IMR-90 (cell line): ENCODE measurements at regions not wholly inside any gene's neighbourhood (a gene's known extent, or its start where the extent isn't known, plus 50 kb on each side); places are given as distances from the start of the nearest gene placed in this dataset.

ENCODE experiments used
- ATAC-seq: fragments of 200-7000 bp; cut with Tn5 transposase; 2 replicates; pipeline ENCODE4 v1.9.1; 2020; ENCODE audit warnings: low read depth, mild to moderate bottlenecking, moderate library complexity
- BruUV-seq: library from RNA; stranded (reverse); fragments of 400-500 nt; replicated peaks from 2 replicates; lab custom pipeline; 2021; lab: Mats Ljungman, UMichigan
- CTCF ChIA-PET: fragments of 300-600 bp; formaldehyde crosslinking; extraction: SDS; loops from one replicate; lab custom pipeline; 2021; ENCODE audit warnings: antibody characterized with exemption; lab: Yijun Ruan, JAX
- POLR2A ChIA-PET: fragments of 300-600 bp; sonication (Branson Sonifier 250); formaldehyde crosslinking; loops from one replicate; lab custom pipeline; 2022; ENCODE audit warnings: antibody characterized with exemption; ENCODE audit not compliant: unreplicated experiment; lab: Charles Lee
- DNase-seq: peaks from one replicate; pipeline ENCODE4 v3.0.0; 2013
- H2AFZ ChIP-seq: replicated peaks from 2 replicates; pipeline ENCODE3; 2013; ENCODE audit warnings: low read length, mild to moderate bottlenecking; ENCODE audit not compliant: poor library complexity
- H2AK5ac ChIP-seq: 2 replicates; pipeline ENCODE4 v1.6.1; 2013; ENCODE audit warnings: low read depth, low read length, inconsistent platforms
- H2AK9ac ChIP-seq: replicated peaks from 2 replicates; pipeline ENCODE3; 2013; ENCODE audit warnings: mild to moderate bottlenecking, low read depth, low read length, moderate library complexity; ENCODE audit not compliant: poor library complexity
- H2BK120ac ChIP-seq: 2 replicates; pipeline ENCODE4 v1.6.1; 2013; ENCODE audit warnings: low read depth, low read length, inconsistent platforms
- H2BK15ac ChIP-seq: 3 replicates; pipeline ENCODE4 v1.6.1; 2013; ENCODE audit warnings: low read depth, low read length, inconsistent platforms
- H2BK20ac ChIP-seq: 2 replicates; pipeline ENCODE4 v1.6.1; 2013; ENCODE audit warnings: low read depth, mild to moderate bottlenecking, inconsistent platforms, low read length, moderate library complexity
- H2BK5ac ChIP-seq: 2 replicates; pipeline ENCODE4 v1.6.1; 2013; ENCODE audit warnings: mild to moderate bottlenecking, low read depth, low read length, inconsistent platforms; ENCODE audit not compliant: poor library complexity, severe bottlenecking
- H3K14ac ChIP-seq: replicated peaks from 2 replicates; pipeline ENCODE4 v1.6.1; 2013; ENCODE audit warnings: low read depth, low read length, inconsistent platforms
- H3K18ac ChIP-seq: 2 replicates; pipeline ENCODE4 v1.6.1; 2013; ENCODE audit warnings: low read depth, low read length, control low read depth
- H3K23ac ChIP-seq: 2 replicates; pipeline ENCODE4 v1.6.1; 2013; ENCODE audit warnings: low read depth, low read length, inconsistent platforms
- H3K27ac ChIP-seq: 2 replicates; pipeline ENCODE4 v1.5.1; 2013; ENCODE audit warnings: mild to moderate bottlenecking, control low read depth, low read length; ENCODE audit not compliant: insufficient read depth
- H3K27me3 ChIP-seq: 2 replicates; pipeline ENCODE4 v1.6.1; 2013; ENCODE audit warnings: low read length; ENCODE audit not compliant: control insufficient read depth, insufficient read depth
- H3K36me3 ChIP-seq: 2 replicates; pipeline ENCODE4 v1.6.1; 2013; ENCODE audit warnings: low read length, mixed read lengths; ENCODE audit not compliant: control insufficient read depth, insufficient read depth
- H3K4ac ChIP-seq: 2 replicates; pipeline ENCODE4 v1.6.1; 2013; ENCODE audit warnings: low read depth, low read length, inconsistent platforms
- H3K4me1 ChIP-seq: 2 replicates; pipeline ENCODE4 v1.6.1; 2013; ENCODE audit warnings: low read length, mixed read lengths; ENCODE audit not compliant: control insufficient read depth, insufficient read depth
- H3K4me2 ChIP-seq: 2 replicates; pipeline ENCODE4 v1.6.1; 2013; ENCODE audit warnings: low read depth, mild to moderate bottlenecking, control low read depth, low read length, moderate library complexity
- H3K4me3 ChIP-seq: 2 replicates; pipeline ENCODE4 v1.5.1; 2013; ENCODE audit warnings: low read depth, mild to moderate bottlenecking, control low read depth, low read length, moderate library complexity; ENCODE audit not compliant: insufficient read depth
- H3K56ac ChIP-seq: 2 replicates; pipeline ENCODE4 v1.6.1; 2013; ENCODE audit warnings: low read length, inconsistent platforms; ENCODE audit not compliant: insufficient read depth; ENCODE audit errors: extremely low read depth
- H3K79me1 ChIP-seq, 2 experiments: 2 replicates each; pipeline ENCODE4 v1.6.1; 2013; ENCODE audit warnings: low read length in 2 of 2, inconsistent platforms in 1 of 2, low read depth in 1 of 2
- H3K9ac ChIP-seq: 2 replicates; pipeline ENCODE4 v1.6.1; 2013; ENCODE audit warnings: low read depth, low read length, control low read depth
- H3K9me1 ChIP-seq: 2 replicates; pipeline ENCODE4 v1.6.1; 2013; ENCODE audit warnings: low read length, inconsistent platforms; ENCODE audit not compliant: insufficient read depth
- H3K9me3 ChIP-seq: 2 replicates; pipeline ENCODE4 v1.6.1; 2013; ENCODE audit warnings: low read length; ENCODE audit not compliant: control insufficient read depth, insufficient read depth
- H4K20me1 ChIP-seq: 2 replicates; pipeline ENCODE4 v1.6.1; 2013; ENCODE audit warnings: low read length, inconsistent platforms; ENCODE audit not compliant: insufficient read depth
- H4K5ac ChIP-seq: 2 replicates; pipeline ENCODE4 v1.6.1; 2013; ENCODE audit warnings: mild to moderate bottlenecking, low read depth, low read length, control low read depth
- H4K8ac ChIP-seq, 2 experiments: 2 replicates each; pipeline ENCODE4 v1.6.1; 2013; ENCODE audit warnings: low read depth in 2 of 2, low read length in 2 of 2, control low read depth in 1 of 2, inconsistent platforms in 1 of 2
- H4K91ac ChIP-seq: 2 replicates; pipeline ENCODE4 v1.6.1; 2013; ENCODE audit warnings: low read depth, low read length, inconsistent platforms; ENCODE audit not compliant: insufficient read depth
- BHLHE40 ChIP-seq: fragments of 150-350 bp; IDR thresholded peaks from 2 replicates; pipeline ENCODE4 v1.6.1; 2016; ENCODE audit warnings: mild to moderate bottlenecking, low read depth, low read length
- CEBPB ChIP-seq: IDR thresholded peaks from 2 replicates; pipeline ENCODE4 v1.6.1; 2012; ENCODE audit warnings: low read depth, low read length, improper control_type of control experiment
- CHD1 ChIP-seq: IDR thresholded peaks from 2 replicates; pipeline ENCODE4 v1.6.1; 2012; ENCODE audit warnings: low read depth, low read length, improper control_type of control experiment
- FOS ChIP-seq: fragments of 150-350 bp; IDR thresholded peaks from 2 replicates; pipeline ENCODE4 v1.6.1; 2016; ENCODE audit warnings: low read depth, low read length
- MAFK ChIP-seq: IDR thresholded peaks from 2 replicates; pipeline ENCODE4 v1.6.1; 2012; ENCODE audit warnings: low read depth, low read length, improper control_type of control experiment
- MAZ ChIP-seq: IDR thresholded peaks from 2 replicates; pipeline ENCODE4 v1.6.1; 2012; ENCODE audit warnings: low read depth, mild to moderate bottlenecking, low read length, improper control_type of control experiment, moderate library complexity, borderline replicate concordance
- MXI1 ChIP-seq: IDR thresholded peaks from 2 replicates; pipeline ENCODE4 v1.6.1; 2012; ENCODE audit warnings: low read depth, mild to moderate bottlenecking, low read length, moderate library complexity, borderline replicate concordance
- NFE2L2 ChIP-seq: fragments of 150-350 bp; IDR thresholded peaks from 2 replicates; pipeline ENCODE4 v1.6.1; 2016; ENCODE audit warnings: low read depth, mild to moderate bottlenecking, low read length
- POLR2A ChIP-seq: IDR thresholded peaks from 2 replicates; pipeline ENCODE4 v1.6.1; 2012; ENCODE audit warnings: mild to moderate bottlenecking, low read depth, low read length
- RAD21 ChIP-seq: IDR thresholded peaks from 2 replicates; pipeline ENCODE4 v1.6.1; 2012; ENCODE audit warnings: low read length, improper control_type of control experiment
- RCOR1 ChIP-seq: IDR thresholded peaks from 2 replicates; pipeline ENCODE4 v1.6.1; 2012; ENCODE audit warnings: mild to moderate bottlenecking, low read length, improper control_type of control experiment; ENCODE audit not compliant: insufficient replicate concordance
- RFX5 ChIP-seq: IDR thresholded peaks from 2 replicates; pipeline ENCODE4 v1.8.0; 2012; ENCODE audit warnings: low read depth, mild to moderate bottlenecking, low read length, moderate library complexity
- SMC3 ChIP-seq: fragments of 150-350 bp; IDR thresholded peaks from 2 replicates; pipeline ENCODE4 v1.6.1; 2016; ENCODE audit warnings: low read depth, mild to moderate bottlenecking, antibody characterized with exemption, low read length, moderate library complexity
- WGBS, 2 experiments: methylation state at CpG; one replicate each; pipeline versions ENCODE4 v1.1.5 to v1.1.7; 2013; ENCODE audit warnings: missing lambda C conversion rate in 2 of 2; ENCODE audit not compliant: insufficient read length in 1 of 2; ENCODE audit errors: extremely low coverage in 2 of 2; 5-methylcytosine and 5-hydroxymethylcytosine counted together
- dilution Hi-C: fragments of 300-500 bp; cut with HindIII; formaldehyde crosslinking; loops from one replicate; pipeline ENCODE4 v1.14.3; 2018; ENCODE audit warnings: low sequenced_read_pairs; ENCODE audit not compliant: unreplicated experiment
- in situ Hi-C: fragments of 300-500 bp; cut with MboI; formaldehyde crosslinking; loops from 3 replicates; pipeline ENCODE4 v1.14.3; 2019; ENCODE audit warnings: low sequenced_read_pairs, inconsistent platforms, mixed read lengths
- intact Hi-C: fragments of 100-400 bp; cut with micrococcal nuclease; formaldehyde crosslinking; loops from 2 replicates; pipeline ENCODE4 v1.10.0; 2022
- TF ChIP-seq, protein P1 (sequence below): fragments of 150-350 bp; IDR thresholded peaks from 2 replicates; pipeline ENCODE4 v1.6.1; 2017; ENCODE audit warnings: mild to moderate bottlenecking, antibody characterized with exemption, low read length, low read depth
- TF ChIP-seq, protein P2 (sequence below): fragments of 150-350 bp; IDR thresholded peaks from 2 replicates; pipeline ENCODE4 v1.6.1; 2016; ENCODE audit warnings: low read depth, mild to moderate bottlenecking, low read length, moderate library complexity, borderline replicate concordance
- TF ChIP-seq, protein P3 (sequence below): conservative IDR thresholded peaks from 2 replicates; pipeline ENCODE4 v1.5.1; 2012; ENCODE audit warnings: mild to moderate bottlenecking, low read depth, low read length, improper control_type of control experiment

DNA sequence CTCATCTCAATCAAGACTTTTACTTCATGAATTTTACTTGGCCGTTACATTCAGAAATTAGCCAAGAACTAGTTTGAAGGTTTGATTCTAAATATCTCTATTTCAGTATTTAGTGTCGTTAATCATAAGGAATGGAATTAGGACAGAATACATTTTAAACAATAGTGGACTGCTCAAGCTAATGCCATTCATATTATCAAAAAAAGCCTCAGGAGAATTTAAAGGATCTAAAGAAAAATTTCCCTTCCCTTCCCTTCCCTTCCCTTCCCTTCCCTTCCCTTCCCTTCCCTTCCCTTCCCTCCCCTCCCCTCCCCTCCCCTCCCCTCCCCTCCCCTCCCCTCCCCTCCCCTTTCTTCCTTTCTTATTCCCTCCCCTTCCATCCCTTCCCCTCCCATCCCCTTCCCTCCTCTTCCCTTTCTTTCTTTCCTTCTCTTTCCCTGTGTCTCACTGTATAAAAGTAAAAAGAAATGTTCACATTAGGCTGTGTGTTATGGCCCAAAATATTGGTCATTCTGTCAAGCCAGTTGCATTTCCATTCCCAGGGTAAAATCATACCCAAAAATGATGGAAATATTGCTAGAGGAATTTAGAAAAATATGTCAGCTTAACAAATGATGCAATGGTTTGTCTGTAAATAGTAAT, 717.8 kb downstream of the LUZP2 start:
- Histone ChIP-seq H2BK120ac (no peak overlapping the region), H2BK20ac (no peak overlapping the region), H3K9me3 (no peaks in the 10 kb centered on the region), H3K23ac (no peak overlapping the region), H3K4me1 (no peaks in the 10 kb centered on the region), H2AFZ (no peak overlapping the region), H2AK5ac (no peak overlapping the region), H3K27ac (no peak overlapping the region), H3K14ac (no peak overlapping the region), H3K36me3 (no peaks in the 10 kb centered on the region), H4K8ac (no peak overlapping the region), H2AK9ac (no peak overlapping the region), H2BK5ac (no peak overlapping the region), H3K56ac (no peak overlapping the region), H4K5ac (no peak overlapping the region), H4K20me1 (no peaks in the 10 kb centered on the region), H3K79me1 (no peaks in the 10 kb centered on the region), H3K4me2 (no peak overlapping the region), H4K91ac (no peak overlapping the region), H3K9me1 (no peaks in the 10 kb centered on the region), H3K9ac (no peak overlapping the region), H3K18ac (no peak overlapping the region), H2BK15ac (no peak overlapping the region), H3K4me3 (no peak overlapping the region), H3K27me3 (no peaks in the 10 kb centered on the region), H3K4ac (no peak overlapping the region)
- DNase-seq (no peak), ATAC-seq (no peak)
- no TSS peak for BruUV-seq
- intact Hi-C loops (no loop called here), dilution Hi-C loops (no loop called here), in situ Hi-C loops (no loop called here)
- CTCF ChIA-PET: no interaction called here
- WGBS, 2 experiments: no CpG with 5 or more reads among the region's 2 CpGs
- no peak for TF ChIP-seq RFX5
- TF ChIP-seq, protein P1, sequence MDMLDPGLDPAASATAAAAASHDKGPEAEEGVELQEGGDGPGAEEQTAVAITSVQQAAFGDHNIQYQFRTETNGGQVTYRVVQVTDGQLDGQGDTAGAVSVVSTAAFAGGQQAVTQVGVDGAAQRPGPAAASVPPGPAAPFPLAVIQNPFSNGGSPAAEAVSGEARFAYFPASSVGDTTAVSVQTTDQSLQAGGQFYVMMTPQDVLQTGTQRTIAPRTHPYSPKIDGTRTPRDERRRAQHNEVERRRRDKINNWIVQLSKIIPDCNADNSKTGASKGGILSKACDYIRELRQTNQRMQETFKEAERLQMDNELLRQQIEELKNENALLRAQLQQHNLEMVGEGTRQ: no peak
- no peak for TF ChIP-seq CHD1
- no peak for TF ChIP-seq BHLHE40
- no peak for TF ChIP-seq NFE2L2
- TF ChIP-seq MAFK: no peak
- TF ChIP-seq, protein P2, sequence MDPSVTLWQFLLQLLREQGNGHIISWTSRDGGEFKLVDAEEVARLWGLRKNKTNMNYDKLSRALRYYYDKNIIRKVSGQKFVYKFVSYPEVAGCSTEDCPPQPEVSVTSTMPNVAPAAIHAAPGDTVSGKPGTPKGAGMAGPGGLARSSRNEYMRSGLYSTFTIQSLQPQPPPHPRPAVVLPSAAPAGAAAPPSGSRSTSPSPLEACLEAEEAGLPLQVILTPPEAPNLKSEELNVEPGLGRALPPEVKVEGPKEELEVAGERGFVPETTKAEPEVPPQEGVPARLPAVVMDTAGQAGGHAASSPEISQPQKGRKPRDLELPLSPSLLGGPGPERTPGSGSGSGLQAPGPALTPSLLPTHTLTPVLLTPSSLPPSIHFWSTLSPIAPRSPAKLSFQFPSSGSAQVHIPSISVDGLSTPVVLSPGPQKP: no peak
- TF ChIP-seq CEBPB: no peak
- no peak for TF ChIP-seq RAD21
- TF ChIP-seq, protein P3, sequence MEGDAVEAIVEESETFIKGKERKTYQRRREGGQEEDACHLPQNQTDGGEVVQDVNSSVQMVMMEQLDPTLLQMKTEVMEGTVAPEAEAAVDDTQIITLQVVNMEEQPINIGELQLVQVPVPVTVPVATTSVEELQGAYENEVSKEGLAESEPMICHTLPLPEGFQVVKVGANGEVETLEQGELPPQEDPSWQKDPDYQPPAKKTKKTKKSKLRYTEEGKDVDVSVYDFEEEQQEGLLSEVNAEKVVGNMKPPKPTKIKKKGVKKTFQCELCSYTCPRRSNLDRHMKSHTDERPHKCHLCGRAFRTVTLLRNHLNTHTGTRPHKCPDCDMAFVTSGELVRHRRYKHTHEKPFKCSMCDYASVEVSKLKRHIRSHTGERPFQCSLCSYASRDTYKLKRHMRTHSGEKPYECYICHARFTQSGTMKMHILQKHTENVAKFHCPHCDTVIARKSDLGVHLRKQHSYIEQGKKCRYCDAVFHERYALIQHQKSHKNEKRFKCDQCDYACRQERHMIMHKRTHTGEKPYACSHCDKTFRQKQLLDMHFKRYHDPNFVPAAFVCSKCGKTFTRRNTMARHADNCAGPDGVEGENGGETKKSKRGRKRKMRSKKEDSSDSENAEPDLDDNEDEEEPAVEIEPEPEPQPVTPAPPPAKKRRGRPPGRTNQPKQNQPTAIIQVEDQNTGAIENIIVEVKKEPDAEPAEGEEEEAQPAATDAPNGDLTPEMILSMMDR: no peak
- no peak for TF ChIP-seq POLR2A
- no peak for TF ChIP-seq RCOR1
- TF ChIP-seq MAZ: no peak
- TF ChIP-seq SMC3: no peak
- no peak for TF ChIP-seq MXI1
- TF ChIP-seq FOS: no peak
- POLR2A ChIA-PET: no interaction called here
